PC-3 (cell line): ENCODE measurements at regions not wholly inside any gene's neighbourhood (a gene's known extent, or its start where the extent isn't known, plus 50 kb on each side); places are given as distances from the start of the nearest gene placed in this dataset.

ENCODE experiments used
- CTCF ChIP-seq: fragments of 300-600 bp; sonication (generic); conservative IDR thresholded peaks from 2 replicates; pipeline ENCODE4 v1.5.1; 2017; ENCODE audit warnings: antibody characterized with exemption, low read depth, mild to moderate bottlenecking, low read length
- EZH2phosphoT487 ChIP-seq: fragments of 300-600 bp; sonication (generic); IDR thresholded peaks from 2 replicates; pipeline ENCODE4 v1.6.1; 2018; ENCODE audit warnings: mild to moderate bottlenecking, antibody characterized with exemption, low read length, borderline replicate concordance

DNA sequence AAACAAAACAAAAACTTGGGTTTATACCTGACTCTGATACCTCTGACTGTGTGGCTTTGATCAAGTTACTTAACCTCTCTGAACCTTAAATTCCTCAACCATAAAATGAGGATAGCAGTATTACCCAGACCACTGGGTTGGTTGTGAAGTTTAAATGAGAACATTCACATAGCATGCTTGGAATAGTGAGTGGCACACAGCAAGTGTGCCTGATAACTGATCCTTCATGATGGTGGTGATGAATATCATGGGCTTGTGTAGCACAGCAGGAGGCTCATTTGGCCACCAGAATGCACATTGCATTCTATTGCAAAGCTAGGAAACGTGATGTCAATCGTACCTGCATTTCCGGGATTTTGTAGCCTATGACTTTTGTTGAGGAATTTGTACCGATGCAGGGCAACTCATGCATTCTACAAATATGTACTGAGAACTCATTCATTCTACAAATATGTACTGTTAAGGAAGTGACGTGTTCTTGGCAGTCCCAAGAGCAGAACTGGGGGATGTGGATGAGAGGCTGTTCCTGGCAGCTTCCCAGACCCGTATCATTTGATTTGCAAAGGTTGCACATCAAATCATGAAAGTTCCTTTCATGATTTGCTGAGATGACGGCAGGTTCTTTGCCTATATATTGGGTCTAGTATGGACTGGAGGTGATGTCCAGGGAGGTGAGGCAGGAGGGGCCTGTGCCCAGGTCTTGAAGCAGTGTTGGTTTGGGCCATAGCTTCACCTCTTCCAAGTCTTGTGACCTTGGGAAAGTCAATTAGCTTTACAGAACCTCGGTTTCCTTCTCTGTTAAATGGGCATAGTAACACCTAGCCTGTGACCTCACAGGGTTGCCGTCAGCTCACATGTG is 94.6 kb upstream of the SMNDC1 start:
- TF ChIP-seq CTCF (no peak), EZH2phosphoT487 (no peak)
